Choroid plexus epithelial cell (primary cell): ENCODE measurements at regions not wholly inside any gene's neighbourhood (a gene's known extent, or its start where the extent isn't known, plus 50 kb on each side); places are given as distances from the start of the nearest gene placed in this dataset.

Experiments used
- DNase-seq: peaks from one replicate; pipeline ENCODE4 v3.0.0-alpha.2; 2010; ENCODE audit warnings: low read depth
- H3K4me3 ChIP-seq: 2 replicates; pipeline ENCODE4 v1.5.1; 2011; ENCODE audit warnings: low read depth, mild to moderate bottlenecking, control low read depth, low read length, moderate library complexity
- TF ChIP-seq, protein P1 (sequence below): conservative IDR thresholded peaks from 2 replicates; pipeline ENCODE4 v1.5.1; 2011; ENCODE audit warnings: low read depth, mild to moderate bottlenecking, control low read depth, inconsistent platforms, low read length, moderate library complexity

DNA sequence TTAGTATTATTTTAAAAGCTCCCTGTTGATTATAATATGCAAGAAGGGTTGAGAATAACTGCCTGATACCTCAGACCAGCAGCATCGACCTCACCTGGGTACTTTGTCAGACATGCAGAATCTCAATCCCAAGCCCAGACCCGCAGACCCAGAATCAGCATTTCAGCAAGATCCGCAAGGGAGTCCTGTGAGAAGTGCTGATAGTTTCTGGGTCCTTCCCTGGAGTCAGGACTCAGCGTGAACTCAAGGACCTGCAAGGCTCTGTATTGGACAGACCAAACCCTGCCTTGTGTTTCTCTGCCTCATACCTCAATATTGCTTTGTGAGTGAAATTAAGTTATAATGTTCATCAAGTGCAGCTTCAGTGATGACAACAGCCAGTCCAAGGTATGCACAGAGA is 149.5 kb upstream of the NPY start:
- DNase-seq, result no peak
- no peak overlapping the region for H3K4me3 ChIP-seq

DNA sequence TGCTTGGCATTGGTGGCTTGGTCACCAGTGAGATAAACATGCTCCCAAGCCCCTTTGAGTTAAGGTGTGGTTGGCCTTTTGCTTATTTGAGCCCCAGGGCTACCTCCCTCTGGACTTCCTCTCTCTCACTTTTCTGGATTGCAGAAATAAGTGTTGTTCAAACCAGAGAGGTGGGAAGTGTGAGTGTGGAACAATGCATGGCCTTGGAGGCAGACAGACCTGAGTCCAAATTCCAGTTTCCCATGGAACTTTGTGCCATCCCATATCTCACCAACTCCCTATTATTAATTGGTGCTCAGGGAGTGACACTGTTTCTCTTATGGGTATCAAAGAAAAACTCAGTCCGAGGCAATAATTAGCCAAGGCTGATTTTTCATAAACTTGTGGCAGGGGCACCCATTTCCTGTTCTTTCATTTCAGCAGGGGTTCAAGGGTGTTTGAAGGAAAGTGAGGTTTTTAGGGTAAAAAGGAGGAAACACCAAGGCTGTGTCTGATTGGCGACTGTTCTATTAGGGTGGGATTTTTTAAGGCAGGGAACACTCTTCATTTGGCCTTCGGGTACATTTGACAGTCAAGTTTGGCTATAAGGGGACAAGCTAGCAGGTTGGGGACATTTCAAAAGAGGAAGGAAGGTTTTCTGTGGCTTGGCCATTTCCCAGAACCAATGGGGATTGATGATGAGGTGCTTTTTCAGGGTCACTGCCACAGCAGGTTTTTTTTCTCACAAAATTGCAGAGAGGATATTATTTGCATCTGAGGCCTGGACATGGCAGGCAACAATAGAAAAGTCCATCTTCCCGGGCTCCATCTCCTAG is 148.8 kb upstream of the NPY start:
- no peak overlapping the region for H3K4me3 ChIP-seq
- TF ChIP-seq, protein P1, sequence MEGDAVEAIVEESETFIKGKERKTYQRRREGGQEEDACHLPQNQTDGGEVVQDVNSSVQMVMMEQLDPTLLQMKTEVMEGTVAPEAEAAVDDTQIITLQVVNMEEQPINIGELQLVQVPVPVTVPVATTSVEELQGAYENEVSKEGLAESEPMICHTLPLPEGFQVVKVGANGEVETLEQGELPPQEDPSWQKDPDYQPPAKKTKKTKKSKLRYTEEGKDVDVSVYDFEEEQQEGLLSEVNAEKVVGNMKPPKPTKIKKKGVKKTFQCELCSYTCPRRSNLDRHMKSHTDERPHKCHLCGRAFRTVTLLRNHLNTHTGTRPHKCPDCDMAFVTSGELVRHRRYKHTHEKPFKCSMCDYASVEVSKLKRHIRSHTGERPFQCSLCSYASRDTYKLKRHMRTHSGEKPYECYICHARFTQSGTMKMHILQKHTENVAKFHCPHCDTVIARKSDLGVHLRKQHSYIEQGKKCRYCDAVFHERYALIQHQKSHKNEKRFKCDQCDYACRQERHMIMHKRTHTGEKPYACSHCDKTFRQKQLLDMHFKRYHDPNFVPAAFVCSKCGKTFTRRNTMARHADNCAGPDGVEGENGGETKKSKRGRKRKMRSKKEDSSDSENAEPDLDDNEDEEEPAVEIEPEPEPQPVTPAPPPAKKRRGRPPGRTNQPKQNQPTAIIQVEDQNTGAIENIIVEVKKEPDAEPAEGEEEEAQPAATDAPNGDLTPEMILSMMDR, result no peak
- no peak for DNase-seq

More for the DNA sequence above, 149.5 kb upstream of the NPY start:
- TF ChIP-seq, protein P1, result no peak

DNA sequence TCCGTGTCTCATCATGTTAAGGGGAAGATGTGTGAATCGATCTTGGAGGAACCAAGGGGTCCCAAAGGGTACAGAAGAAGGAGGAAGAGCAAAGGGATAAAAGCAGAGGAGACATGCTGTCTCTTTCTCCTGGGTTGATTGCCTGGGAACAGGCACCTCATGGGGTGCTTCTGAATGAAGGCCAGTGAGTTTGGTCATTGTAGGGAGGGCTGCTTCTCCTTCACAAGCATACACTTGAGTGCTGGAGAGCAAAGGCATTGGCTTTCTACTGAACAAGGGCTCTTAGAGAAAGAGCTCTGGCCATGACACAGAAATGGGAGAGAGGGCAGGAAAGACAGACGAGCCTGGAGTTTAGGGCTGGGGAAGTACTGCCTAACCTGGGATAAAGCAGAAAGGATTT is 146.7 kb upstream of the NPY start:
- no peak for DNase-seq
- no peak overlapping the region for H3K4me3 ChIP-seq
- TF ChIP-seq, protein P1, result no peak

DNA sequence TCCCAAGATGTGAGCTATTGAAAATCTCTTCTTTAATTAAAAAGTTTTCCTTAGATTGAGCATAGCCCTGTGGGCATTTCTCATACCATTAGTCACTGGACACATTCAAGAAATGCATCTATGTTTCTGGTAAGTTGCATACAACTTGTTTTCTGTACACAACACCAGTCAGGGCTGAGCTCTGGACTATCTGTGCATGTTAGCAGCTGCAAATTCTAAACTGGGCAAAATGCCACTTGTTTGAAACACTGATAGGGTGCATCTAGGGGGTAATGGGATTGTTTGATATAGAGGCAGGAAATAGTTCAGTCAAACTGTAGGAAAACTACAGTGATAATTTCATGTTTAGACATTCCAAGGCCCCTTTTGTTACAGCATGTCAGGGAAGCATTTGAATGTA is 145.6 kb upstream of the NPY start:
- TF ChIP-seq, protein P1, result no peak
- DNase-seq, result no peak

DNA sequence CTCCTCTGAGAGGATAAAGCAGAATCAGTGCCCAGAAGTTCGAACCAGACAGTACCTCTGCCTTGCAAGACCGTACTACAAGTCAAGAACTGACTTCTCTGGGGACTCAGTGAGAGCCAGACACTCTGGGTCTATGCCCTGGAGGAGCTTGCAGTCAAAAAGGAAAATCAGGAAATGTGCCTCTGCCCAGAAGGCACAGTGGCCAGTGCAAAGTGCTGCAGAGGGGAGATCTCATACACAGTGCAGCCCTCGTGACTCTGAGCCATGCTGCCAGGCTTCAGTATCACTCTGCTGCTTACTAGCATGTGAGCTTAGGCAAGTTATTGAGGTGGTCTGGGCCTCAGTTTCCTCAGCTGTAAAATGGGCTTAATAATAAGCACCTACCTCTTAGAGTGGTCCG is 144.0 kb upstream of the NPY start:
- no peak overlapping the region for H3K4me3 ChIP-seq
- TF ChIP-seq, protein P1, result no peak
- DNase-seq, result no peak

More for the DNA sequence above, 145.6 kb upstream of the NPY start:
- H3K4me3 ChIP-seq, result no peak overlapping the region

DNA sequence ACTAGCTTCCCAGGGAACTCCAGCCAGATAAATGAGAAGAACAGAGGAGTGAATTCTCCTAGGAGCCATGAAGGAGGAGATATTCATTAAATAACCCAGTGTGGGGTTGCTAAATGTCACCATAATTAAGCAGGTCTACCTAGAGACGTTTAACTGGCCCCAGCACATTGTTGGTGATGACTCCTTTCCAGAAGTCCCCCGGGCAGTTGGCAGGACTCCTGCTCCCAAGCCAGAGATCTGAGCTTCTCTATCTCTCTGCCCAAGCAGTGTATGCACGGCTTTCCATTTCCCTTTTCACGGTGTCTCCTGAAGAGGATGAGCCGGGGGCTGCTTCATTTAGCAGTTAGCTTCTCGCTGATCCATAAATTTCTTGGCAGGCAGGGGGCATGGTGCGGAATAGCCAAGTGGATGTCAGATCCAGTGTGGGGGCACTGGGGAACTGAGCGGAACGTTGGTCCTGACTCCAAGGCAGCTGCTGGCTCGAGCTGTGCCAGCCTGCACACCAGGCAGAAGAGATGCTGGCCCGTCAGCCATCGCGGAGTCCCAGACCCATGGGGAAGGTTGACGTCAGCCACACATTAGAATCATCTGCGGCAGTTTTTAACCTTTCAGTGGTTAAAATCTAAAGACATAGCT is 142.0 kb upstream of the NPY start:
- H3K4me3 ChIP-seq, result no peak overlapping the region
- no peak for DNase-seq
- TF ChIP-seq, protein P1, result no peak

DNA sequence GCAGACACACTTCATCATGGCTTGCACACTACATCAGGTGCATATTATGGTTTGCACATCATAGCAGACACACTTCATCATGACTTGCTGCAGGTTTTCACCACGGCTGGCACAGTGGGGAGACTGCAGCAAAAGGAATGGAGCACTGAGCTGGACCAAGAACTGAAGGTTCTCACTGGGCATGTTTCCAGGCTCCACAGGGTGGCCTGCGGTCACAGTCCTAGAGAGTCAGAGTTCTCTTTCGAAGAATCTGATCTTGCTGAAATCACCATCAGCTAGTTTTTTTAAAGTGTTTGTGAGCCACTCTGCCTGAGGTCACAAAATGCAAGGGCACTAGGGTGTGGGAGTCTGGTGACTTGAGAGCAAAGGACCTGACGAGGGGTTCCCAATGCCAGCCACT is 140.4 kb upstream of the NPY start:
- TF ChIP-seq, protein P1, result no peak
- peak; percentile 26 for DNase-seq
- no peak overlapping the region for H3K4me3 ChIP-seq
